HL-60 (cell line): ENCODE measurements at regions not wholly inside any gene's neighbourhood (a gene's known extent, or its start where the extent isn't known, plus 50 kb on each side); places are given as distances from the start of the nearest gene placed in this dataset.

Source experiments
- CTCF ChIP-seq: IDR thresholded peaks from one replicate; pipeline ENCODE4 v1.5.1; 2011; ENCODE audit warnings: low read length, control low read depth, inconsistent platforms; ENCODE audit not compliant: insufficient read depth
- POLR2AphosphoS5 ChIP-seq: IDR thresholded peaks from 2 replicates; pipeline ENCODE4 v1.6.1; 2012; ENCODE audit warnings: low read depth
- REST ChIP-seq: IDR thresholded peaks from 2 replicates; pipeline ENCODE4 v1.6.1; 2012; ENCODE audit warnings: low read depth; ENCODE audit not compliant: insufficient replicate concordance

GRCh38 chr15:49718846-49719245, 98.0 kb downstream of the DTWD1 start:
- TF ChIP-seq CTCF (no peak), POLR2AphosphoS5 (no peak), REST (no peak)
